H4 (cell line): ENCODE measurements at regions not wholly inside any gene's neighbourhood (a gene's known extent, or its start where the extent isn't known, plus 50 kb on each side); places are given as distances from the start of the nearest gene placed in this dataset.

Experiments used
- DNase-seq: peaks from one replicate; pipeline ENCODE4 v3.0.0-alpha.2; 2015; ENCODE audit warnings: low spot score

GRCh38 chr6:22466665-22467245 lies 102.6 kb upstream of the HDGFL1 start:
- DNase-seq, result no peak

GRCh38 chr6:22467645-22468044 lies 101.7 kb upstream of the HDGFL1 start:
- no peak for DNase-seq

DNA sequence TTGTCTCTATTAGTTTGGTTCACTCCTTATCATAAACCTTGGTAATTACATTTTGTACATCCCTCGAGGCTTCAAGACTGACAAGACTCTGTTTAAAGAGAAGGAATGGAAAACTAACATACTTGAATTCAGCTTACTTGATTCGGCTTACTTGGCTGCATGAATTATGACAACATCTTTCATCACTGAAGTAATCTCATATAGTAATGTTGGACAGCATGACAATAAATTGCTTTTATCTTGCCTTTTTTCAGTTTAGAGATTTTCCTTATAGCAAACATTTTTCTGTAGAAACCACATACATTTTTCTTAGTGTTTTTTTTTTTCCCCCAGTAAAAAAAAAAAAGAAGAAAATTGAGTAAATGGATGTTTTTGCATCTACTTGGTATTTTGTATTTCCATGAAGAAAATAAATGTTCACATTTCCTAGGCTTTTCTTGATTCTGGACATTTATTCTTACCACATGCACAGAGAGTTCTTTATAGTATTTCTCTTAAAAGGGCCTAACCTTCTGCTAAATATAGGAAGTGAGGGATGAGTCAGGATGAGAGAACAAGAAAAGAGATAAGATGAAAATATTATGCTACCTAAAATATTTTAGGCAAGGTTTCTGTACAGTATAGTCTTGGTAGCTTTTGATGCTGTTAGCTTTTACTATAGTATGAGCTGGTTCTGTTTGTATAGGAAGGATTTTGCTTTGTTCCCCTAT lies 101.0 kb upstream of the HDGFL1 start:
- no peak for DNase-seq

GRCh38 chr6:22470454-22471131 lies 98.8 kb upstream of the HDGFL1 start:
- DNase-seq, result no peak

DNA sequence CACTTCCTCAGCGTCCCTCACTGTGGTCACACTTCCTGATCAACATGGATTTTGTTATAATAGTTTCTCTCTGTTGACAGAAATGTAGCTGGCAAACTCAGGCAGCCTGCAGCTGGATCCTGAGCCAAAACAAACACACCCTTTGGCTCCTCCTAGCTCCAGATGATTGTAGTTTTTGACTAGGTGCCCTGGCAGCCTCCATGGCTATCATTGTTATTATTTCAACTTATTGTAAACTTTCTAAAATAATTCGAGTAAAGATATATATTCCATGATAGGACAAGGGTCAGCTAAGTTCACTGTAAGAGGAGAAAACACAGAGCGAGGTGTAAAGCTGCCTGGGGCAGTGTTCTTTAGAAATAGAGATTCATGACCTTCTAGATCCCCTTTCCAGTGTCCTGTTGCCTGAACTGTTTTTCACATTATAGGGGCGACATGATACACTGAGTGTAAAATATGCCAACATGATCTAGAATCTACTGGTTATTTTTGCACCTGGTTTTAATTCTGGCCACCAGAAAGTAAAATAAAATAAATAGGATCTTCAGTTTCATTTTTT lies 98.2 kb upstream of the HDGFL1 start:
- peak; percentile 46 for DNase-seq

- DNase-seq, result no peak
Observed at GRCh38 chr6:22471746-22472145, 97.6 kb upstream of the HDGFL1 start.

GRCh38 chr6:22473991-22474682 lies 95.2 kb upstream of the HDGFL1 start:
- no peak for DNase-seq

GRCh38 chr6:22476811-22477390 lies 92.5 kb upstream of the HDGFL1 start:
- no peak for DNase-seq

GRCh38 chr6:22497276-22497675 lies 72.1 kb upstream of the HDGFL1 start:
- no peak for DNase-seq

DNA sequence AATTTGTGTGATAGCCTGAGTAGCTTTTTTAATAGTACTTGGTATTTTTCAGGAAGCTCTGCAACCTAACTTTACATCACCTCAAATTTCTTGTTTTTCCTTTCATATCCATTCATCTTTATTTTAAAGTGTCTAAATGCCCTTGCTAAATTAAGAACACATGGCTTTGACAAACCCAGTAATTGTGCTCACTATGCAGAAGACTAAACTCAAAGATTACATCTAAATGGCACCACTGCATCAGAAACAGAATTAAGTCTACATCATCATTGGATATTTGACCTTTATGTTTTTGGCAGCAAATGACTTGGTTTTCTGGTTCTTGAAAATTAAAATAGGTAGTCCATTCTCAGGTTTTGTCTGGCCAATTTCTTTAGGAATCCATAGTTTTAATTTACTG lies 69.6 kb upstream of the HDGFL1 start:
- DNase-seq, result no peak

GRCh38 chr6:22506496-22506895 lies 62.9 kb upstream of the HDGFL1 start:
- DNase-seq, result no peak

DNA sequence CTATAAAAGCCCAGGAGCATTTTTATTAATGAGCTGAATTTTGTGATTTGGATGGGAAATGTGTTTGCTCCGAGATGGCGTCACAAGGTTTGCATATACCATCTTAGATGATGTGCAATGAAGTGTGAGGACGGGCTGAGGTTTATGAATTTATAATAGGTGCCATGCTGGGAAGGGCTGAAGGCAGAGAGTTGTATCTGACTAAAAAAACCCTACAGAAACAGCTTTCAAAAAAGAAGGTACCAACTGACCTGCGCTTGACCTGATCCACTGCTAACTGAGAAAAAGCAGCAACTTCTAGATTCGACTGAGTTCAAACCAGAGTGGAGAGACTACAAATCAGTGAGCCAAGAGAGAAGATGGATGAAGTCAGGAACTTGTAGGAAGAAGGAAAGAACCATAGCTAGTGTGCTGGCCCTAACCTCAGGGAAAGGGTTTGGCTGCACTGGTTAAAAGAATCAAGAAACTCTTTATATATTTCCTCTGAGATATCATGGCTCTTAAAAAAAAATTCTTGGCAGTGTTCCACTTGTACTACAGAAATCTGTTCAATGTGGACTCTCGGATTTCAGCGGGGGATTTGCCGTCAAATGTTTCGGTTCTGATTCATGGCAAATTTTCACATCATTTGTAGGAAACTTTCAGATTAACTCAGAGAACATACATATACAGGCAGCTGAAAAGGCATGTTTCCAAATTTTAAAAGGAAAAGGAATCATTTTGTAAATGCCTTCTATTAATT lies 56.5 kb upstream of the HDGFL1 start:
- no peak for DNase-seq

- no peak for DNase-seq
Observed at GRCh38 chr6:22513667-22514066, 55.7 kb upstream of the HDGFL1 start.

GRCh38 chr6:22519237-22519636 lies 50.1 kb upstream of the HDGFL1 start:
- DNase-seq, result no peak
